ENCODE measurements at regions not wholly inside any gene's neighbourhood (a gene's known extent, or its start where the extent isn't known, plus 50 kb on each side); places are given as distances from the start of the nearest gene placed in this dataset.

- no peak overlapping the region for H3K9ac ChIP-seq (ENCODE audit: low read length in 3 of 3)
- DNase-seq (peak in 1 of 5 donors; percentile 14), FAIRE-seq (no peak)
- no peaks in the 10 kb centered on the region for H3K4me1 ChIP-seq (ENCODE audit: control insufficient read depth in 2 of 3, insufficient read depth in 2 of 3, low read depth in 1 of 3, low read length in 3 of 3)
- intact Hi-C loops (cut with DNase I), result no loop called here
- no peak overlapping the region for H3K4me3 ChIP-seq (ENCODE audit: low read length in 3 of 3)
- H3K27ac ChIP-seq (ENCODE audit: low read depth in 2 of 2, low read length in 2 of 2), result no peak overlapping the region
- H3K9me3 ChIP-seq (ENCODE audit: control insufficient read depth in 2 of 3, insufficient read depth in 1 of 3, low read length in 3 of 3), result no peaks in the 10 kb centered on the region
- TF ChIP-seq CTCF (IDR thresholded peaks at IDR 0.05; ENCODE audit: borderline replicate concordance, extremely low read depth, insufficient read depth), result no peak
- no peaks in the 10 kb centered on the region for H3K27me3 ChIP-seq (ENCODE audit: control insufficient read depth, insufficient read depth, low read length)
- no peaks in the 10 kb centered on the region for H3K36me3 ChIP-seq (ENCODE audit: control insufficient read depth in 2 of 3, insufficient read depth in 3 of 3, low read length in 3 of 3)
These were observed 347.0 kb upstream of the AJAP1 start for GRCh38 chr1:4307468-4307845.

GRCh38 chr1:4307911-4308545 lies 346.4 kb upstream of the AJAP1 start:
- no peak overlapping the region for H3K4me3 ChIP-seq (ENCODE audit: low read length in 3 of 3)
- H3K27me3 ChIP-seq (ENCODE audit: control insufficient read depth, insufficient read depth, low read length), result no peaks in the 10 kb centered on the region
- no peak for TF ChIP-seq CTCF (IDR thresholded peaks at IDR 0.05; ENCODE audit: borderline replicate concordance, extremely low read depth, insufficient read depth)
- H3K9ac ChIP-seq (ENCODE audit: low read length in 3 of 3), result no peak overlapping the region
- H3K36me3 ChIP-seq (ENCODE audit: control insufficient read depth in 2 of 3, insufficient read depth in 3 of 3, low read length in 3 of 3), result no peaks in the 10 kb centered on the region
- H3K27ac ChIP-seq (ENCODE audit: low read depth in 2 of 2, low read length in 2 of 2), result no peak overlapping the region
- FAIRE-seq (no peak), DNase-seq (no peak)
- intact Hi-C loops (cut with DNase I), result no loop called here
- H3K9me3 ChIP-seq (ENCODE audit: control insufficient read depth in 2 of 3, insufficient read depth in 1 of 3, low read length in 3 of 3), result no peaks in the 10 kb centered on the region
- no peaks in the 10 kb centered on the region for H3K4me1 ChIP-seq (ENCODE audit: control insufficient read depth in 2 of 3, insufficient read depth in 2 of 3, low read depth in 1 of 3, low read length in 3 of 3)

GRCh38 chr1:4308806-4309205 lies 345.6 kb upstream of the AJAP1 start:
- no peaks in the 10 kb centered on the region for H3K36me3 ChIP-seq (ENCODE audit: control insufficient read depth in 2 of 3, insufficient read depth in 3 of 3, low read length in 3 of 3)
- DNase-seq, result no peak
- H3K27ac ChIP-seq (ENCODE audit: low read depth in 2 of 2, low read length in 2 of 2), result no peak overlapping the region
- H3K27me3 ChIP-seq (ENCODE audit: control insufficient read depth, insufficient read depth, low read length), result no peaks in the 10 kb centered on the region
- H3K9me3 ChIP-seq (ENCODE audit: control insufficient read depth in 2 of 3, insufficient read depth in 1 of 3, low read length in 3 of 3), result peaks cover 0 to 2% (median 0%) of the 10 kb centered on the region in 3 donors
- H3K9ac ChIP-seq (ENCODE audit: low read length in 3 of 3), result no peak overlapping the region
- no peak for FAIRE-seq
- no peak for TF ChIP-seq CTCF (IDR thresholded peaks at IDR 0.05; ENCODE audit: borderline replicate concordance, extremely low read depth, insufficient read depth)
- intact Hi-C loops (cut with DNase I), result no loop called here
- H3K4me1 ChIP-seq (ENCODE audit: control insufficient read depth in 2 of 3, insufficient read depth in 2 of 3, low read depth in 1 of 3, low read length in 3 of 3), result no peaks in the 10 kb centered on the region
- no peak overlapping the region for H3K4me3 ChIP-seq (ENCODE audit: low read length in 3 of 3)

All from kidney (tissue), 13 donors.